GM19099 (cell line): ENCODE measurements at regions not wholly inside any gene's neighbourhood (a gene's known extent, or its start where the extent isn't known, plus 50 kb on each side); places are given as distances from the start of the nearest gene placed in this dataset.

Source experiments
- POLR2A ChIP-seq: IDR thresholded peaks from 3 replicates; pipeline ENCODE4 v1.6.1; 2011; ENCODE audit warnings: low read depth; ENCODE audit not compliant: insufficient read length; ENCODE audit errors: extremely low read depth

GRCh38 chr1:55993646-55994318 is 585.6 kb downstream of the PLPP3 start:
- no peak for TF ChIP-seq POLR2A

DNA sequence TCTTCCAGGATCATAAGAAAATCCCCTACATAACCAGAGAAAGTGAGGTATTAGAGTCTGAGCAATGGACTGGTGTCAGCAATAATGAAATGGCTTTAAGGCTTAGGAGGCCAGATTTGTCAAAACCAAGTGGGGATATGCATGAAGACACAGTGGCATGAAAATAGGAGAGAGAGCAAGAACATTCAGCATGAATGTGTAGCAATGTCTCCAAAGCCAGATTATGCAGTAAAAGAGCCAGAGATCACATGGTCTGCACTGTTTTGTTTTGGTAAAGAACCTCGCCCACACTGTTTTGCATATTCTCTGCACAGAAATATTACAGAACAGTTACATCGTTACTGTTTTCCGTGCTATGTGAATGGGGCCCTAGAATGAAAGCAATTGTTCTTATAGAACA is 589.4 kb downstream of the PLPP3 start:
- TF ChIP-seq POLR2A: no peak

DNA sequence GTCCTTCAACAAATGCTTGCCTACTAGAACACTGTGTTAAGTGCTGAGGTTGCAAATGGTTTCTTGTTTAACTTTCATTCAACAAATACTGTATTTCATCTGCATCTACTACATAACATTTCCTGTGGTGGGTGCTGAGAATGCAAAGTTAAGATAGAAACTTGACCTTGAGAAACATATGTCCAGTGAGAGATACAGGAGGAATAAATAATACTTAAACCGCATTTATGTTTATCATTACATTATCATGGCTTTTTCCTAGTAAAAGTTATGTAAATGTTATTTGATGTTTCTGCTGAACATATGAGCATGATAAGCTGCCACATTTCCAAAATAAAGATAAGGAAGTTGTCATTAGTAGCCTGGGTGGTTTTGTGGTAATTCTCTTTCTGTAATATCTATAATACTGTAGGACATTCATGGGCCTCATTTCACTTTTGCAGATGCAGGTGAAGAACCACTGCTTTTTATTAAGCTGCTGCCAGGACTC is 590.4 kb downstream of the PLPP3 start:
- TF ChIP-seq POLR2A: no peak

DNA sequence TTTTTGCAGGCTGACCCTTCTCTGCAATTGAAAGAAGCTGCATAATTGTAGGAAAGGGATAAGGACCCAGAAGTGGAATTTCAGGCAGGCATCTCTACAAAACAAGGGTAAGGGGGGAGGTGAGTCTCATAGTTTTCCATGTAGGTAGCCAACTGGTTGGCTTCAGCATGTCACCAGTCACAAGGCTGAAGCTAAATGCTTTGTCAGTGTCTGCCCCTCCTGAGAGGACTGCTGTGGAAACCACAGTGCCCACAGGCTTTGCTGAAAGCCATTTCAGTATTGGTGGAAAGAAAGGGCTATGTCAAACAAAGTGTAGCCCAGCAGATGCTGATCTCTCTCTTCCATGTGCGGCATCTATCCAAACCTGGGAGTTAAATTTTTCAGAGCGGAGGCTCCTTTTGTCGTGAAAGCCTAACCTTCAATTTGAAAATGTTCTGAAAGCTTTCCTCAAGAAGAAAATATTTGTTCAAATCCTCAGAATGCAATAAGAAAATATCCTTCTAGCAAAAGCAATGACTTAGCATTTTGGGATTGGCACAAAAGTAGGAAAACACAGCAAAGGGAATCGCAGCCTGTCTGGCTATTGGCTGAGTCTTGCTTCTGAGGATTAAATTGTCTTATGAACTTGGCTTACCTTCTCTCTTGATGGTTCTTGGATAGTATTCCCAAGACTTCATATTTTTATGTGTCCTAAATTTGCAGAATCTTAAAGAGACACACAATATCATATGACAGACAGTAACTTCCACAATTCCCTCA is 591.7 kb downstream of the PLPP3 start:
- TF ChIP-seq POLR2A: no peak

DNA sequence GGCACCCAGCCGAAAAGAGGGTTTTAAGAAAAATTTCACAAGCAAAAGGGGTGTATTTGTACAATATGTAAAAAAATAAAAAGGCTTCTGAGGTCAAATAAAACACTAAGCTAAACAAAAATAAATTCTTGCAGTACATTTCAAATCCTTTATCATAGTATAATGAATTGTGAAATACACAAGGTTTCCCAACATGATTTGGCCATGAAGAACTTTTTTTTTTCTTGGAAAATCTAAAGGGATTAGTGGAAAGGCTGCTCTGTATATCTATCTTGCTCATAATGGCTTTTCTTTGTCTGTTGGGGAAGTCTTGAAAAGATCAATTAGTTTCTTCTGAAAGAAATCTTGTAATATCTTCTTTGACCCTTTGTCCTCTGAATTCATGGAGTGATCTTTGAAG is 593.4 kb downstream of the PLPP3 start:
- no peak for TF ChIP-seq POLR2A

DNA sequence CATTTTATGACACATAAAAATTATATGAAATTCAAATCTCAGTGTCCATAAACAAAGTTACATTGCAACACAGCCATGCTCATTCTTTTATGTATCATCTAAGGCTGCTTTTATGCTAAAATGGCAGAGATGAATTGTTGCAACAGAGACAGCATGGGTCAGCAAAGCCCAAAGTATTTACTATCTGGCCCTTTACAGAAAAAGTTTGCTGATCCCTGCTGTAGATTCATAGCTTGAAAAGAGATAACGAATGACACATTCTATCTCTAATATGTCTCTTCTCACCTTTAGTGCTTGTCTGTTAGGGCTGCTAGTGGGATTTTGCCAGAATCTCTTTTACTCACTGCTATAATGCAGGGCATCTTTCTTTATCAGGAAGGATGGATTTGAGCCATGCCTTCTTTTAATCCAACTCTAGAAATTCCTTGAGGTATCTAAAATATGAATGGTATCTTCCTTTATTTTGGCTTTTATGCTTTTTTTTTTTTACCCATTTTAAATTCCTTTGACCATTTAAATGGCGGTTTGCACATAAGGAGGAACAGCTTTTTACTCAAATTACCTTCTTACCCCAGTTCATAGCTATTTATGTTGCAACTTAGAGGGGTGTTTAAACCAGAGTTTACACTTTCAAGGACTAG is 598.2 kb downstream of the PLPP3 start:
- no peak for TF ChIP-seq POLR2A

DNA sequence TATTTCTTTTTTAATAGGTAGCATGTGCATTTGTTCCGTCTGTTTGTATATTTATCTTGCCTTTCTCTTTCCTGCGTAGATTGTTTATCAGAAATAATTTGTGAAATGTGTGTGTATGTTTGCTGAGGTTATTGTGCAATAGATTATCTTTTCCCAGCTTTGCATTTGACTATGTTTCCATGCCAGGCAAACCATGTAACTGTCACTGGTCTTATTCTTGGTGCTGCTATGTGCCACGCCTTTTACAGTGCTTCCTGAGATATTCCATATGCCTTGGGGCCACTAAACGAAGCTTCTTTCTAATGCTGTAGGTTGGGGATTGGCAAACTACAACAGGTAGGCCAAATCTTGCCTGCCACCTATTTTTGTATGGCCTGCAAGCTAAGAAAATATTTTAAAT is 598.8 kb downstream of the PLPP3 start:
- TF ChIP-seq POLR2A: no peak

- TF ChIP-seq POLR2A: no peak
These were observed 604.5 kb downstream of the PLPP3 start for GRCh38 chr1:55974714-55975441.

DNA sequence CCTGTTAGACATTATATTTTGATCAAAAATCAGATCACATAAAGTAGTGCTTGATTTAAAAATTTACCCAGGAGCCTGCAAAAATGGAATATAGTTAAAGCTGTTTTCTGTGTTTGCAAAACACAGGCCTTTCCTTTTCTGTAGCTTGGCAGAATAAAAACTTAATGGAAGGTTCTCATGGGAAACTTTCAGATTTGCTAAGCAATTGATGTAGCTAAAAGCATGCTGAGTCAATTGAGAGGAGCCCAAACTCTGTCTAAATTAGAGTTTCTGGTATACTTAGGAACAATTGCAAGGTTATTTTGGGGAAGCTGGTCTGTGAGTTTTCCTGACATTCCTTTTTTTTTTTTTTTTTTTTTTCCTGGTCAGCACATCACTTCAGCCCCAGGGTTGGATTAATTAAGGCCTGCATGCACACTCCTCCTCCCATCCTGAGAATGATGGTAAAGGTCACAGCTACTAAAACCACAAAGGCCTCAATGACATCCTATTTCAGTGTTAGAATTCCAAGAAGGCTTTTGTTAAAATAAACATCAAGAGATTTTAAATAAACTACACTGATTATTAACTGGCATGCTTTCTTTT is 608.7 kb downstream of the PLPP3 start:
- TF ChIP-seq POLR2A: no peak

DNA sequence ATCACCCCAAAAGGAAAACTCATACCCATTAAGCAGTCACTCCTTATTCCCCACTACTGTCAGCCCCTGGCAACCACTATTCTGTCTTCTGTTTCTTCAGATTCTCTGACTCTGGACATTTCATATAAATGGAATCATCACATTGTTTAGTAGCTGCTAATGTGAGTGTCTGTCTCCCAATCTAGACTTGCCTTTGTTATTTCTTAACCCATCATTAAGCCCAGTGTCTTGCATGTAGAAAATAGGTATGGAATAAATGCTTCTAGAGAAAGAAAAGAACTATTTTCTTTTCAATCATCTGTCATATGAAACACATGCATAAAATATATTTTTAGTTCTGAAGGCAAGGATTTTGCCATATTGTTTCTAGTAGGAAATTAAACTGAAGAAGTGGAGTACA is 610.0 kb downstream of the PLPP3 start:
- TF ChIP-seq POLR2A: no peak

- TF ChIP-seq POLR2A: no peak
These were observed 610.7 kb downstream of the PLPP3 start for GRCh38 chr1:55968661-55969060.

- TF ChIP-seq POLR2A: no peak
These were observed 613.3 kb downstream of the PLPP3 start for GRCh38 chr1:55965981-55966461.

GRCh38 chr1:55962472-55962871 is 616.9 kb downstream of the PLPP3 start:
- no peak for TF ChIP-seq POLR2A

DNA sequence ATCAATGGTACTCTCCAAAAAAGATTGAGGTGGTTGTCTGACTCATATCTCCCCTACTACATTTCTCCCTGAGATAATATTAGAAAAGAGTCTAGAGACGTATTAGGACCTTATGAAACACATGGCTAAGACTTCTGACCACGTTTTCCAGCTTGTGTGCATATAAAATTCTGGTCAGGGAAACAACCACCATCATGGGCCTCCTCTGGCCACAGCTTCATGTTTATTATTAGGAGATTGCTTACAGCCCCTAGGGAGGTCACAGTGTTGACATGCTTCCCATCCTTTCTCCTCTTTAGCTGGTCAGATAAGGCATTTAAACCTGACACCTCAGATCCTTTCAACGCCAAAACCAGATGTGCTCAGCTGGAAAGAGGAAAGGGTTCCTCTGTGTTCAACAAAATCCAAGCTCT is 620.2 kb downstream of the PLPP3 start:
- no peak for TF ChIP-seq POLR2A

DNA sequence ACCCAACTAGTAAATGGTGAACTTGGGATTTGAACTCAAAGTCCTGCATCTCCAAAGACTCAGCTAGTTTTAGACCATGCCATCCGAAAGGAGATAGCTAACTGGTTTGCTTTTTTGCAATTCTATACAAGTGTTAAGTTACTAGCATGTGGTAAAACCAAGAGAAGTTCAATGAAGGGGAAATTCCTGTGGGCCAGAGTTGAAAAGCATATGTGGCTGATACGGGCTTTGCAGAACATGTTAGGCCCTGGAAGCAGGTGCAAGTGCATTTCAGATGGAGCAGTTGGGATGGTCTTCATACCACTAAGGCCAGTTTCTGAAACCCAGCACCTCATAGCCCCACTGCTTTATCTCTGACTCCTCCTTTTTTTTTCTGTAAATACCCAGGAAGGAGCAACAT is 620.9 kb downstream of the PLPP3 start:
- TF ChIP-seq POLR2A: no peak
